ENCODE measurements at regions not wholly inside any gene's neighbourhood (a gene's known extent, or its start where the extent isn't known, plus 50 kb on each side); places are given as distances from the start of the nearest gene placed in this dataset.
"Not testable (repeated sequence)": the region's sequence is repeated elsewhere in the genome, so short reads cannot be mapped to it uniquely, and the experiment has no call there.

DNA sequence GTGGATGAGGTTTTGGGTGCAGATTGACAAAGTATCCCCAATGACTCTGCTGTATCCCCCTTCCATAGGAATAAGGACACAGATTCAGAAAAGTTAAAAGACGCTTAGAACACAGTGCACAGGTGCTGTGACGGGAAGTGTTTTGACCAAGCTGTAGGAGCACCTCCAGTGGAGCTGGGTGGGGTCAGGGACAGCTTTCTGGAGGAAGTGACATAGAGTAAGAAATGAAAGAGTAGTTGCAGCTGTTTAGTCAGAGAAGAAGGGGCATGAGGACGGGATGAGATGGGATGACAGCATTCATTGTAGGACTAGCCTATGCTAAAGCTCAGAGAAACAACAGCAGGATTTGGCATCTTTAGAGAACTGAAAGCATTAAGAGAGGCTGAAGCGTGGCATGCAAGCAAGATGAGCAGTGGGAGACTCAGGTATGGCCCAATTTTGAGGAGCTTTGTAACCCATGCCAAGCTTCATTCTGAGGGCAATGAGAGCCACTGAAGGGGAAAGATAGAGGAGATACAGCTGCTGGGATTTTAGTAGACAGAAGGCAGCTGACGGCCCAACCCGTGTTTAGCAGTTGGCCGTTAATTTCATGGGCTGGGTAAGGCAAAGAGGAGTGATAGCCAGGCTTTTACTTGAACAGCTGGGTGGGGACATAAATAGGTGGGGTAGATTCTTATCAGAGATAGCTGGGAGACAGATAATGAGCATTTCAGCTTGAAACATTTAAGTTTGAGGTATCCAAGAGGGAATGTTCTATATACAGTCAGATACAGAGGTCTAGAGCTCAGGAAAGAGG is 131.8 kb upstream of the KRAS start:
- DNase-seq = no peak

DNA sequence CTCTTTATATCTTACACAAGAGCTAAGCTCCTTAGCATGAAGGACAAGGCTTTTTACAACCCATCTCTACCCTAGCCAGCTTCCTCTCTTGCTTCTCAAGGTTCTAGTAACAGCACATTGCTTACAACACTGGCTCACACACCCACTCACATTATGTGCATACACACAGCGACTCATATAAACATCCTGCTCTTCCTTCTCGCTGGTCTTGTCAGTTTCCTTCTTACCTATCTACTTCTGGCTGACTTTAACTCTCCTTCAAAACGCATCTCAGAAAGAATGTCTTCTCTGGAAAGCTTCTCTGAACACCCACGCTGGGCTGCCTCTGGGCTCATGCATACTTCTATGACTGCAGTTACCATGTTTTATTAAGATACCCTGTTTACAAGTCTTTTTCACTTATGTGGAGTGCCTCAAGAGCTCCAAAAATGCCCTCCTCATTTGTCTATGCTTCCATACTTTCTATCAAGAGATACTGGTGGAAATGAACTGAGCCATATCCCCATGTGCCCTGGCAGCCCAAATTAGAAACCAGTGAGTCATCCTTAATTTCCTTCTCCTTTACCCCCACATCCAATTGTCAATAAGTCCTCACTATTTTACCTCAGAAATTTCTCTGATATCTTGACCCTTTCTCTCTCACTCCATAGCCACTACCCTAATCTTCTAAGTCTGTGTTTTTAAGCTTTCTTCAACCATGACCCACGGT is 126.9 kb upstream of the KRAS start:
- DNase-seq = no peak

DNA sequence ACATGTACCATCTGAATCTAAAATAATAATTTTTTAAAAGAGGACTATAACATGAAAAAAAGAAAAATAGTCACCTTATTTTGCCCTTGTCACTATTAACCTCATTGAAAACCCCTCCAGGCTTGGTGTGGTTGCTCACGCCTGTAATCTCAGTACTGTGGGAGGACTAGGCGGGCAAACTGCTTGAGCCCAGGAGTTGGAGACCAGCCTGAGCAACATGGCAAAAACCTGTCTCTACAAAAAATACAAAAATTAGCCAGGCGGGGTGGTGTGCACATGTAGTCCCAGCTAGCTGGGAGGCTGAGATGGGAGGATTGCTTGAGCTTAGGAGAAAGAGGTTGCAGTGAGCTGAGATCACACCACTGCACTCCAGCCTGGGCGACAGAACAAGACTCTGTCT is 126.3 kb upstream of the KRAS start:
- DNase-seq = no peak

DNA sequence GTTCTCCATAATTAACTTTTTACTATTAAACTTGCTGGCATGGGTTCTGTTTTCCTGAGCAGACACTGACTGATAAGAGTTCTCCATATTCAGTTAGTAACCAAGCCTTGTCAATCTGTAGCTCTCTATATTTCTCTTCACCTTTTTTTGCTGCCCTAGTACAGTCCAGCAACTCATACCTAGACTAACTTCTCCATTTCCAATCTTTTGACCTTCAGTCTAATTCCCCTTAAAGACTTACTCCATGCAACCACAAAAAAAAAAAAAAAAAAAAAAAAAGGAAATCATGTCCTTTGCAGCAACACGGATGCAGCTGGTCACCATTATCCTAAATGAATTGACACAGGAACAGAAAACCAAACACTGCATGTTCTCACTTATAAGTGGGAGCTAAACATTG is 125.7 kb upstream of the KRAS start:
- no peak for DNase-seq

DNA sequence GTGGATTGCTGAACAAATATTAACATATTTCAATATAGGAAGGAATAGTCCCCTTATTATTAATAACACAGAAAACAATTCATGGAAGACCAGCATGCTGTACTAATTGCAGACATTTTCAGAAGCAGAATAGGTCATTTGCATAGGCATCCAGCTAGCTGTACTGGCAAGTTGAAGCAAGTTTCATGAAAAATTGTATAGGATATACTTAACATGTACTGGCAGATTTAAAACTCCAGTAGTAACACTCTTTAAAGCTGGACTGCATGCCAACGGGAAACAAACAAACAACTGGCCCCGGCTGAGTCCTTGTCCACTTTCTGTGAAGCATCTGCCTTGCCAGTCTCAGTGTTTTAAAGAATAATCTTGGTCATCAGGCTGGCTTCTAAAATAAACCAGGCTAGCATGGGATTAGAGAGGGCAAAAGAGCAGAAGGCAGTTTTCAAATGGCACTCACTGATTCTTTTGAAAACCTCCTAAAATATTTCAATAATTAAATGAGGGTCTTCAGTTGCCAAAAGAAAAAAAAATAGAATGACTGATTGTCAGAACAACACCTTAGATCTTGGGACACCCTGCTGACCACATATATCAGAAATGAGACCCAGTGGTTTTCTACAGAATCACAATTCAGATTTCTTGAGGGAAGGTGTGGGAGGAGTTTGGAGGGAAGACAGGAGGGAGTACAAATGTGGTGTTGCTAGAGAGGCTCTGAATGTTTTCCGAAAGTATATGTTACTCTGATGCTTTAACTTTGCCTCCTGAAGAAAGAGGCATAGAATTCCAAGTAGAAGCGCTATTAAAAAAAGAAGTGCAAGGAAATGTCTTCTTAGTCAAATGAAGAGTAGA is 122.5 kb upstream of the KRAS start:
- DNase-seq = no peak

DNA sequence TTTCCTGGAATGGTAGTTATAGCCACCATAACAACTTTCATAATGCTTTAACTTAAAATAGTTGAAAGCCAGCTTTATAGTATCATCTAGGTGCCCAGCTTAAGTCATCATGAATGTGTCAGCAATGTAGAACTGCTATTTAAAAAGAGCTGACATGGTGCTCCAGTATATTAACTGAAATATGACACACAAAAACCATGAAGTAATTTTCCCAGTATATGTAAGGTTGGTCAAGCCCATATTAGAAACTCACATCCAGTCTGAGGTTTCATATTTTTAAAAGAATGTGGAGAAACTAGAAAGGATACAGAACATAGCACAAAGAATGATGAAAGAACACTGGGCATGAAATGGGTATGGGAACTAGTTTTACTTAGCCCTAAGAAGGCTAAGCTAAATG is 121.3 kb upstream of the KRAS start:
- no peak for DNase-seq

DNA sequence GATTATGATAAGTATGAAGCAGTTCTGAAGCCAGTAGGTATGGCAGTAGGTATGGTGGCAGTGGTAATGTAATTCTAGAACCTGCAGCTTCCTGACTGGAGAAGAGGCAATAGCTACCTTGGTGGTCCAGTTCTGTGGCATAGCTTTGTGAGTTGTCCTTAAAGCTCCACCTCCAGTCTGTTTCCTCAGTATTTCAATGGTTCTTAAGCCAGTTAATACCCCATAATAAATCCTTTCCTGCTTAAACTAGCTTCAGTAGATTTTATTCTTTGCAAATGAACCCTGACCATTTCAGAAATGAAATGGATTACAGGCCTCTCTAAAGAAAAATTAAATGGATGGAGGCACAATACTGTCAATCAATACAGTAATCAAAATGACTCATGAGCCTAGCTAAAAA is 117.8 kb upstream of the KRAS start:
- no peak for DNase-seq

DNA sequence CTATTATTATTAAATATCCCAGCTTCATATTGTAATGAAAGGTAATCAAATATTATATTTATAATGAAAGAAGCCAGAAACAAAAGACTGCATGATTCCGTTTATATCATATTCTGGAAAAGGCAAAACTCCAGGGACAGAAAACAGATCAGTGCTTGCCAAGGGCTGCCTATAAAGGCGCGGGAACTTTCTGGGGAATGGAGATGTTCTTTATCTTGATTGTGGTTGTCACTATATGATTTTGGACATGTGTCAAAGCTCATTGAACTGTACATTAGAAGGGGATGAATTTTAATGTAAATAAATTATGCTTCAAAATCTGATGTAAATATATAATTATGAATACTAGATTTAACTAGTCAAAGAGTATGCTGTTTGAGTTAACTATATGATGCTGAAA is 115.4 kb upstream of the KRAS start:
- DNase-seq = no peak

DNA sequence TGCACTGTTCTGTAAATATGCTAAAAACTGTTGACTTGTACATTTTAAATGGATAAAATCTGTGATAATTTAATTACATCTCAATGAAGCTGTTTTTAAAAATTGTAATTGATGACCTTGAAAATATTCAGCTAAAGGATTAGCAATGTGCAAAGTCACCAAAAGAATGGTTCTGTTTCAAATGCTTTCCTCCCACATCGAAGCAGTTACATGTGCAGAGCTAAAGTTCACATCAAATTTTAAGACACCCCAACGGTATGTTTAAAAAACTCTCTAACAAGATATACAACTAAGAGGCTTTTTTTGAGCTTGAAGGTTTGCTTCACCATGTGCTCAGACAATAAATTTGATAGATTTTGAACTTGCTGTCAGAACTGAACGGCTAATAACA is 114.6 kb upstream of the KRAS start:
- no peak for DNase-seq

DNA sequence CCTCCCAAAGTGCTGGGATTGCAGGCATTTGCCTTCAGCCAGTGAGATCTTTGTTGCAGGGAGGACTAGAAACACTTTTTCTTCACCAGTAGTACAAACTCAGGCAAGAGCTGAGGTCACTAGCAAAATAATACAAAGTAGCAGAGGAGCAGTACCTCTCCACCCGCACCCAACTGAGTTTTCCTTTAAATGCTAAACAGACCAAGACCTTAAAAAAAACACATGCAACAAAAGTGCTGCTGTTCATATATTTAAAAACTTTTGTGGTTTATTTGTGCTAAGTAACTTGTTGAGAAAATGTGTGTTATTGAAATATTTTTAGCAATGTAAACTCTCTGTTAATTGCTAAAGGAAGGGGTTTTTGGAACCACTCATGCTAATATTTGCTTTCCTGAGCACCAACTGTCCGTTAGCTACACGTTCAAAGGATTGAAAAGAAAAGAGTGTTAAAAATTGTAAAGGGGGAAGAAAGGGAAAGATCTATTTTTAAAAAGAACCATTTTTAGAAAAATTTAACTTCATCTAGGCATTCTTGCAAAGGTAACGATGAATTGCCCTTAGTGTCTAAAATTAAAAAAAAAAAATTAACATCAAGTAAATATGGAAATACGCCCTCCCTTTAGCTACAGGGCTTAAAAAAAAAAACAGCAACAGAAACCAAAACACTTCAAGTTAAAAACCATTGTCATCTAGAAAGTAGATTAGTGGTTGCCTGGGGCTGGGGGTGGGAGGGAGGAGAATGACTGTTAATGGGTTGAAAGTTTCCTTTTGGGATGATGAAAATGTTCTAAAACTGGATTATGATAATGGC is 114.0 kb upstream of the KRAS start:
- DNase-seq = no peak

DNA sequence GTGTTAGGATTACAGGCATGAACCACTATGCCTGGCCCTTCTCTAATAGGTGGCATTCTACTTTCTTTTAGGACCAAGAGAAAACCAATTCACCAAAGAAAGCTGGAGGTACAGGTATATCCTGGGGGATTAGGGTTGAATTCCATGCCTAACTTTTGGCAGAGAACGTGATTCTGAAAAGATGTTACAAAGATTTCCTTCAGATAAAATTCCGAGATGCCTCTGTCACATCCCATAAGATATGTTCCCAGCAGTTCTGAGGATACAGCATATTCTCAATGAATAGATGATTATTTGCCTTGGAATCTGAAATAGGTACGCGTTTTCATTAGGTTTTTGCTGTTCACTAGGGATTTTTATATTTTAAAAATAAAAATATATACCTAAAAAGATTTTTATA is 111.9 kb upstream of the KRAS start:
- DNase-seq = no peak

DNA sequence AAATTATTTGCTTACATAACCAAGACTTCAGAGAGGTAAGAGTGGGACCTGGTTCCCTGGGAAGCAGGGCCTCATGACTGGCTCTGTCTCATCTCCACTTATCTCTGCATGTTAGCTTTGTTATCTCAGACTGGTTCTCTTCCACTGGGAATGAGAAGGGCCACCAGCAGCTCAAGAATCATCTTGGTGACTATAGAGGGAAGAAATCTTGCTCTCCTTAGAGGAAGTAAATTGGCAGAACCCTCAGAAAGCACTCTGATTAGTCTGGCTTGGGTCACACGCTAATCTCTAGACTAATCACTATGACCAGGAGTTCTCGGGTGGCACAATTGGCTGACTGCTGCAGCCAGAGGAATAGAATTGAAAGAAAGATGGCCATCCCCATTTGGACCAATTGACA is 110.8 kb upstream of the KRAS start:
- DNase-seq = no peak

DNA sequence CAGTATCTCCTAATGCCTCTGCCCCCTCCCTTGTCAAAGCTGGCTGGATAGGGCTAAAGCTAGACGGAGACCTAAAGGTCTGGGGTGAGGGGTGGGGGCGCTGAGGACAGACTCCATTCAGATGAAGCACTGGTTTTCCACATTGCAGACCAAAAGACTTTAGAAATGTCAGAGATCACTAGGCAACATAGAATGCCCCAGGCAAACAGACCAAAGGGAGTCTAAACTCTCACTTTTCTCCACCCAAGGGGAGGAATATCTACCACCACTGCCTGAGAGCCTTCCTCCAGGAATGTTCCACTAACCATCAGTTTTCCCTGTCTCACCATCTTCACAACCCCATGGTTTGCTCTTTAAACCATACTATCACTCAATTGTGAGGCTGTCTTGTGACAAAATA is 106.9 kb upstream of the KRAS start:
- no peak for DNase-seq

DNA sequence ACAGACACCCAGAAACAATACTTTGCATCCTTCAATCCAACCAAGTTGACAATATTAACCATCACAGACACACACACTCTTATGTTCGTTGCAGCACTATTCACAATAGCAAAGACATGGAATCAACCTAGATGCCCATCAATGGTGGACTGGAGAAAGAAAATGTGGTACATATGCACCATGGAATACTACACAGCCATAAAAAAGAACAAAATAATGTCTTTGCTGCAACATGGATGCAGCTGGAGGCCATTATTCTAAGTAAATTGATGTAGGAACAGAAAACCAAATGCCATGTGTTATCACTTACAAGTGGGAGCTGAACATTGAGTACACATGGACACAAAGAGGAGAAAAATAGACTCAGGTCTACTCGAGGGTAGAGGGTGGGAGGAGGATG is 102.2 kb upstream of the KRAS start:
- DNase-seq = not testable (repeated sequence)

DNA sequence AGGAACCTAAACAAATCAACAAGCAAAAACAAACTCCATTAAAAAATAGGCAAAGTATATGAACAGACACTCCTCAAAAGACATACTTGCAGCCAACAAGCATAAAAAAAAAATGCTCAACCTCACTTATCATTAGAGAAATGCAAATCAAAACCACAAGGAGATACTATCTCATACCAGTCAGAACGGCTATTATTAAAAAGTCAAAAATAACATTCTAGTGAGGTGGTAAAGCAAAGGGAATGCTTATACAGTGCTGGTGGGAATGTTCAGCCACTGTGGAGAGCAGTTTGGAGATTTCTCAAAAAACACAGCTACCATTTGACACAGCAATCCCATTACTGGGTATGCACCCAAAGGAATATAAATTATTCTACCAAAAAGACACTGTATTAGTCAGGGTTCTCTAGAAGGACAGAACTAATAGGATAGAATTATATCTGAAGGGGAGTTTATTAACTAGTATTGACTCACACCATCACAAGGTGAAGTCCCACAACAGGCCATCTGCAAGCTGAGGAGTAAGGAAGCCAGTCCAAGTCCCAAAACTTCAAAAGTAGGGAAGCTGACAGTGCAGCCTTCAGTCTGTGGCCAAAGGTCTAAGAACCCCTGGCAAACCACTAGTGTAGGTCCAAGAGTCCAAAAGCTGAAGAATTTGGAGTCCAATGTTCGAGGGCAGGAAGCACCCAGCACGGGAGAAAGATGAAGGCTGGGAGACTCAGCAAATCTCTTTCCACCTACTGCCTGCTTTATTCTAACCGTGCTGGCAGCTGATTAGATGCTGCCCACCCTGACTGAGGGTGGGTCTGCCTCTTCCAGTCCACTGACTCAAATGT is 101.6 kb upstream of the KRAS start:
- no peak for DNase-seq

DNA sequence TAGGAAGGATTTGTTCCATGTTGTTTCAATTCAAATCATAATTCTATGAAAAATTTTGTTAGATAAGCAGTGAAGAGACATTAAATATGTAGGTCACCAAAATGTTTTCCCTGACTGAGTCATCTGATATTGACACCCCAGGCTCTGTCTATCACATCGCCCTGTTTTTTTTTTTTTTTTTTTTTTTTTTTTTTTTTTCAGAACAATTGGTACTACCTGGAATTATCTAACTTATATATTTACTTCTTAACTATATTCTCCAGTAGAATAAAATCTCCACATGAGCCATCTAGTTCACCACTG is 97.8 kb upstream of the KRAS start:
- DNase-seq = no peak

DNA sequence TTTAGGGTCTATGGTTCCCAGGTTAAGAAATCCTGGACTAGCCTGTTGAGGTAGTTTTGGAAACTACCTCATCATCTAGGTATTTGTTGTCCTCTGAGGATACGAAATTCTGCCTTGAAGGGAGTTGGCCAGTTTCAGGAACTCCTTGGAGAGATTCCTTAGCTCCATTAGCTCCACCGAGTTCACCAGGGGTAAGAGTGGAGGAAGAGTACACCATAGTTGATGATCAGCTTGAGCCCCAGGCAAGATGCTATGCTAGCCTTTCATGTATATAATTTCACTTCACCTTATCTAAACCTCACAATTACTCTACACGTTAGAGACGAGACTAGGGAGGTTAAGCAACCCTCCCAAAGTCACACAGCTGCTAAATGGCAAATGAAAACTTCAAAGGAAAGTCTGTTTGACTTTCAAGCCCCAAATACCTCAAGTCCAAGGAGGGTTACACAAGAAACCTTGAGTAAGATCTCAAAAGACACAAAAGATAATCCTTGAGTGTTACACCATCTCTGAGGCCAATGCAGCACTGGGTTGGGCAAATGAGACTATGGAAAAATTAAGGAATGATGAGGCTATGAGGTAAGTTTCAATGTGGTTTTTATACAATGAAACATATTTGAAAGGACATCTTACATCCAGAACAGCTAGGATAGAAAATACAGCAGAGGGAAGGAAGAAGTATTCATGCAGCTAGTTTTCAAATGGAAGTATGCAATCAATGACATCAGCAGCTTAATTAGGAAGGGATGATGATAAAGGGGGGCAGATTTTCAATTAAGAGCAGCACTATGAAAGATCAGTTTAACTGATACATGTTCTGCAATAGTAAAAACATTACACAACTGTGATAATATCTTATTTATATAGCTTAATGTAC is 97.2 kb upstream of the KRAS start:
- DNase-seq = no peak

DNA sequence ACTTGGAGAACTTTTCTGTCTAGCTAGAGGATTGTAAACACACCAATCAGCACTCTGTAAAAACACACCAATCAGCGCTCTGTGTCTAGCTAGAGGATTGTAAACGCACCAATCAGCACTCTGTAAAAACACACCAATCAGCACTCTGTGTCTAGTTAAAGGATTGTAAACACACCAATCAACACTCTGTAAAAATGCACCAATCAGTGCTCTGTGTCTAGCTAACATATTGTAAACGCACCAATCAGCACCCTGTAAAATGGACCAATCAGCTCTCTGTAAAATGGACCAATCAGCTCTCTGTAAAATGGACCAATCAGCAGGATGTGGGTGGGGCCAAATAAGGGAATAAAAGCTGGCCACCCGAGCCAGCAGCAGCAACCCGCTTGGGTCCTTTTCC is 91.1 kb upstream of the KRAS start:
- not testable (repeated sequence) for DNase-seq

DNA sequence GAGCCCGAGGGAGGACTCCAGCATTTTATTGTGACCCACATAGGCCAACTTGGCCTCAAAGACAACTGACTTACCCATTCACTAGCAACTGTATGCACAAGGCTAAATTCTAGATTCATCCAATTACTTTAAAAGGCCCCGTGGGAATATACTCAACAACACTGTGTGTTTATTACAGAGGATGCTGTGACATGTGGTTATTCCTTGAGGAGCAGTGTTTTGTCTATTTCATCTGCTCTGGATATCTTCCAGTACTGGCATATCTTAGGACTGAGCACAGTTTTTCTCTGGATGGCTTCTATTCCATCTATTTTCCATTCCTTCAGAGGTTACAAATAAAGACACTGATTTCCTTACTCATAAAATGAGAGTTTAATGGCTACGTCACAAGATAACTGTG is 87.2 kb upstream of the KRAS start:
- no peak for DNase-seq

DNA sequence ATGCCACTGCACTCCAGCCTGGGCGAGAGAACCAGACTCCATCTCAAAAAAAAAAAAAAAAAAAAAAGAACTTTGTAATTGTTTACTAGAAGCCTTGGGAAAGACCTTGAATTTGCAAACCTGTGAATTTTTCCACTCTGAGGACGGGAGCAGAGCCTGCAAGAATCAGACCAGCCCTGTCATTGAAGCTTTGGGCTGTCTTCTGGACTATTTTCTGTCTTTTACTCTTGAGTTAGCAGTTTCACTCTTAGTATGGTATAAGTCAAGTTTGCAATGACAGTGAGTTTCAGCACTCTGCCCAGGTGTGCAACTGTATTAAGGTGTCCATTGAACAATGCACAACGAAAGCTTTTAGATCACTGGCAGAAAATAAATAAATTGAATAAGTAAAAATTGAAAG is 81.4 kb upstream of the KRAS start:
- no peak for DNase-seq

DNA sequence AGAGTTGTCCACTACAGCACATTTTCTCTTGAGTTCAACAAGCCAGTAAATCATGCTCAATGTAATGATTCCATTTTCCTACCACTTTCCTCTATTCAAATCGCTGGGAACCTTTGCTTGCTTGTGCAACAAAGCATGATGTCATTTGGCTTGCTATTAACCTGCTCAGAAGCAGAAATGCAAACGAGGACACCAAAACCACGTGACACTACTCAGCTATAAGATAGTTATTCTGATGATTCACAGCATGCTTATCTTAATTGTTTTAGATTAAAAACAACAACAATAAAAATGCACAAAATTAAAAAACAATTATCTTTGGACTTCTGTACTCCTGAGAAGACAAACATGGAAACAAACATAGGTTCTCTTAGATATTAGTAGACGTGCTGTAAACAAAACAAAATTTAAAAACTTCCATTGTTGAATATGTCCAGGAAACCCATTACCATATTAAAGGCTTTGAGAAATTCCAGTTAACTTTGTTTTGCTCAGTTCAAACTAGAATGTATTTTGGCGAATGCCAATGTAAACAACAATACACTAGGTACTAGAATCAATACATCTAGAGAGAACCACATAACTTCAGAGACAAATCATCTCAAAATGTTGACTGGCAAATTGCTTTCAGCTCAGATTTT is 77.5 kb upstream of the KRAS start:
- no peak for DNase-seq

All from activated T-cell treated with anti-CD3 and anti-CD28 coated beads, Interleukin-2, amount 50 U/mL, for 1 hour (primary cell).